ENCODE measurements at regions not wholly inside any gene's neighbourhood (a gene's known extent, or its start where the extent isn't known, plus 50 kb on each side); places are given as distances from the start of the nearest gene placed in this dataset.

DNA sequence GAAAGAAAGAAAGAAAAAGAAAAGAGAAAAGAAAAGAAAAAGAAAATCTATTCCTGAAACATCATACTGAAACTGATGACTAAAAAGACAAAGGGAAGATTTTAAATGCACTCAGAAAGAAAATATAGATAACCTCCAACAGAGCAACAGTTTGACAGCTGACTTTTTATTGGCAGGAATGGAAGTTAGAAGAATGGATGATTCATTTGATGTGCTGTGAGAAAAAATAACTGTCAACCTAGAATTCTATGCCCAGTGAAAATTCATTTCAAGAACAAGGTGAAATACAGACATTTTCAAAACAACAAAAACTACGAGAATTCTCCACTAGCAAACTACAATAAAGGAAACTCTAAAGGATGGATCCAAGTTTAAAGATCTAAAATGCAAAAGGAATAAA, 50.5 kb upstream of the HSPA12A start:
- DNase-seq = no peak

GRCh38 chr10:116796469-116796868, 52.8 kb upstream of the ENO4 start:
- no peak for DNase-seq

GRCh38 chr10:116796910-116797513, 52.3 kb upstream of the ENO4 start:
- DNase-seq = peak in 5 of 6 experiments; percentile 35 to 72 (median 51)

- DNase-seq = no peak
Measured at GRCh38 chr10:116798859-116799258, 50.4 kb upstream of the ENO4 start.

All from stimulated activated naive CD4-positive, alpha-beta T cell (primary cell).